ENCODE measurements at regions not wholly inside any gene's neighbourhood (a gene's known extent, or its start where the extent isn't known, plus 50 kb on each side); places are given as distances from the start of the nearest gene placed in this dataset.
"Not testable (repeated sequence)": the region's sequence is repeated elsewhere in the genome, so short reads cannot be mapped to it uniquely, and the experiment has no call there.

GRCh38 chr5:147084702-147085101 lies 150.1 kb upstream of the STK32A start:
- no peak for DNase-seq

GRCh38 chr5:147085409-147085808 lies 149.4 kb upstream of the STK32A start:
- DNase-seq, result no peak

GRCh38 chr5:147092044-147092443 lies 142.8 kb upstream of the STK32A start:
- DNase-seq, result no peak

GRCh38 chr5:147093138-147093537 lies 141.7 kb upstream of the STK32A start:
- no peak for DNase-seq

- DNase-seq, result no peak
Observed at GRCh38 chr5:147095740-147096139, 139.1 kb upstream of the STK32A start.

- no peak for DNase-seq
Observed at GRCh38 chr5:147098233-147098790, 136.5 kb upstream of the STK32A start.

- DNase-seq, result no peak
Observed at GRCh38 chr5:147101659-147102369, 133.0 kb upstream of the STK32A start.

GRCh38 chr5:147112899-147113298 lies 121.9 kb upstream of the STK32A start:
- DNase-seq, result no peak

GRCh38 chr5:147113967-147114366 lies 120.9 kb upstream of the STK32A start:
- DNase-seq, result no peak

GRCh38 chr5:147139759-147140158 lies 95.1 kb upstream of the STK32A start:
- DNase-seq, result not testable (repeated sequence)

GRCh38 chr5:147140558-147140957 lies 94.3 kb upstream of the STK32A start:
- no peak for DNase-seq

GRCh38 chr5:147141580-147141979 lies 93.2 kb upstream of the STK32A start:
- not testable (repeated sequence) for DNase-seq

- no peak for DNase-seq
Observed at GRCh38 chr5:147143215-147143614, 91.6 kb upstream of the STK32A start.

- DNase-seq, result no peak
Observed at GRCh38 chr5:147145328-147145727, 89.5 kb upstream of the STK32A start.

- DNase-seq, result no peak
Observed at GRCh38 chr5:147148715-147149114, 86.1 kb upstream of the STK32A start.

- DNase-seq, result no peak
Observed at GRCh38 chr5:147152086-147152485, 82.7 kb upstream of the STK32A start.

- DNase-seq, result no peak
Observed at GRCh38 chr5:147154809-147155208, 80.0 kb upstream of the STK32A start.

- no peak for DNase-seq
Observed at GRCh38 chr5:147156012-147156411, 78.8 kb upstream of the STK32A start.

- no peak for DNase-seq
Observed at GRCh38 chr5:147160902-147161700, 73.7 kb upstream of the STK32A start.

GRCh38 chr5:147162740-147163139 lies 72.1 kb upstream of the STK32A start:
- no peak for DNase-seq

GRCh38 chr5:147167529-147167928 lies 67.3 kb upstream of the STK32A start:
- no peak for DNase-seq

GRCh38 chr5:147168578-147169327 lies 66.1 kb upstream of the STK32A start:
- no peak for DNase-seq

GRCh38 chr5:147169399-147169798 lies 65.4 kb upstream of the STK32A start:
- DNase-seq, result no peak

Data from effector CD8-positive, alpha-beta T cell (primary cell).